K562 (cell line): ENCODE measurements at regions not wholly inside any gene's neighbourhood (a gene's known extent, or its start where the extent isn't known, plus 50 kb on each side); places are given as distances from the start of the nearest gene placed in this dataset.

Experiments used
- ATAC-seq: fragments of 200-7000 bp; cut with Tn5 transposase; 3 replicates; pipeline ENCODE4 v1.9.1; 2020; ENCODE audit warnings: moderate library complexity
- BruUV-seq: library from RNA; stranded (reverse); fragments of 400-500 nt; replicated peaks from 2 replicates; lab custom pipeline; 2021; lab: Mats Ljungman, UMichigan
- CTCF ChIA-PET: fragments of 300-600 bp; formaldehyde crosslinking; extraction: SDS; loops from one replicate; lab custom pipeline; 2021; ENCODE audit warnings: low intra/inter-chr PET ratio; lab: Yijun Ruan, JAX
- POLR2A ChIA-PET: fragments of 300-600, 350-650 bp; sonication (Branson Sonifier 250); formaldehyde crosslinking; extraction: SDS; loops from one replicate; lab custom pipeline; 2021; ENCODE audit warnings: antibody characterized with exemption, inconsistent platforms; lab: Yijun Ruan, JAX
- DNase-seq, 4 experiments: peaks; one replicate each; pipeline versions ENCODE4 v3.0.0 to v3.0.0-alpha.2; 2011 to 2018; ENCODE audit warnings: low spot score in 3 of 4, mixed read lengths in 3 of 4; ENCODE audit errors: extremely low read depth in 1 of 4
- FAIRE-seq: peaks from 2 replicates; lab custom pipeline; 2011; peaks lifted over from hg19 to GRCh38; lab: Jason Lieb, UNC
- H2AFZ ChIP-seq: 2 replicates; pipeline ENCODE4 v1.6.0; 2011; ENCODE audit warnings: low read depth, low read length, control low read depth, inconsistent platforms
- H3K27ac ChIP-seq: fragments of 200-600 bp; 3 replicates; pipeline ENCODE4 v1.8.0; 2011; ENCODE audit warnings: low read depth, mild to moderate bottlenecking, control low read depth, inconsistent platforms, low read length, moderate library complexity, mixed read lengths; ENCODE audit errors: extremely low read depth
- H3K27me3 ChIP-seq, 2 experiments: fragments of 300-600 bp in 1 of 2; 2 replicates in 1 of 2; 3 replicates in 1 of 2; pipeline versions ENCODE4 v1.6.0 to v1.8.0; 2011; ENCODE audit warnings: inconsistent platforms in 2 of 2, low read length in 2 of 2, mild to moderate bottlenecking in 1 of 2, mixed read lengths in 1 of 2, moderate library complexity in 1 of 2; ENCODE audit not compliant: control insufficient read depth in 2 of 2, insufficient read depth in 2 of 2
- H3K36me3 ChIP-seq: fragments of 300-600 bp; 3 replicates; pipeline ENCODE4 v1.8.0; 2011; ENCODE audit warnings: mild to moderate bottlenecking, low read length, inconsistent platforms; ENCODE audit not compliant: control insufficient read depth, insufficient read depth
- H3K4me1 ChIP-seq, 2 experiments: fragments of 200-600 bp in 1 of 2; replicated peaks in 1 of 2; 2 replicates in 1 of 2; 3 replicates in 1 of 2; pipeline versions ENCODE4 v1.5.1 to v1.8.0; 2011; ENCODE audit warnings: inconsistent platforms in 2 of 2, low read length in 2 of 2, mild to moderate bottlenecking in 1 of 2, mixed read lengths in 1 of 2, moderate library complexity in 1 of 2; ENCODE audit not compliant: control insufficient read depth in 2 of 2, insufficient read depth in 2 of 2
- H3K4me2 ChIP-seq: 2 replicates; pipeline ENCODE4 v1.6.1; 2011; ENCODE audit warnings: low read length, control low read depth, inconsistent platforms, mixed read lengths; ENCODE audit not compliant: insufficient read depth
- H3K4me3 ChIP-seq: fragments of 200-600 bp; sonication (generic), shearing (Covaris generic); 2 replicates; pipeline ENCODE4 v1.5.1; 2016; ENCODE audit warnings: control low read depth, inconsistent platforms
- H3K79me2 ChIP-seq: fragments of 200-600 bp; 3 replicates; pipeline ENCODE4 v1.8.0; 2011; ENCODE audit warnings: low read length, inconsistent platforms; ENCODE audit not compliant: control insufficient read depth, insufficient read depth
- H3K9ac ChIP-seq, 2 experiments: 2 replicates each; pipeline versions ENCODE4 v1.6.0 to v1.6.1; 2011; ENCODE audit warnings: low read depth in 2 of 2, low read length in 2 of 2, control low read depth in 1 of 2, inconsistent platforms in 1 of 2, mild to moderate bottlenecking in 1 of 2, mixed read lengths in 1 of 2; ENCODE audit not compliant: insufficient read depth in 1 of 2
- H3K9me1 ChIP-seq: one replicate; pipeline ENCODE4 v1.6.0; 2011; ENCODE audit warnings: inconsistent platforms, mild to moderate bottlenecking, low read length, moderate library complexity; ENCODE audit not compliant: control insufficient read depth, insufficient read depth
- H3K9me3 ChIP-seq: replicated peaks from 2 replicates; pipeline ENCODE4 v1.5.1; 2011; ENCODE audit warnings: low read depth, low read length, inconsistent platforms; ENCODE audit not compliant: control insufficient read depth, insufficient read depth
- H4K20me1 ChIP-seq: replicated peaks from 2 replicates; pipeline ENCODE4 v1.6.1; 2011; ENCODE audit warnings: low read length, inconsistent platforms, mixed read lengths; ENCODE audit not compliant: control insufficient read depth, insufficient read depth
- FOXM1 ChIP-seq, 2 experiments: fragments of 450-650 bp in 1 of 2; sonication (generic) in 1 of 2; formaldehyde crosslinking in 1 of 2; IDR thresholded peaks; 2 replicates each; pipeline versions ENCODE4 v1.6.1 to v1.9.0; 2017 to 2022; ENCODE audit warnings: low read depth in 2 of 2, mild to moderate bottlenecking in 2 of 2, missing genetic modification reagents in 1 of 2, moderate library complexity in 1 of 2
- GABPB1 ChIP-seq: sonication (generic); formaldehyde crosslinking; IDR thresholded peaks from 2 replicates; pipeline ENCODE4 v1.8.0; 2022; ENCODE audit warnings: mild to moderate bottlenecking, missing genetic modification reagents
- HNRNPH1 ChIP-seq: fragments of 200-400 bp; formaldehyde crosslinking; optimal IDR thresholded peaks from 2 replicates; pipeline ENCODE3; 2017; ENCODE audit warnings: low read depth, mild to moderate bottlenecking, low read length, moderate library complexity
- KDM2B ChIP-seq: fragments of 250-450 bp; sonication (Bioruptor Pico); IDR thresholded peaks from 2 replicates; pipeline ENCODE4 v1.8.0; 2021; ENCODE audit warnings: mild to moderate bottlenecking, moderate library complexity
- MXI1 ChIP-seq: IDR thresholded peaks from 2 replicates; pipeline ENCODE4 v1.6.1; 2011; ENCODE audit warnings: low read depth, mild to moderate bottlenecking, improper control_type of control experiment, low read length
- PRPF4 ChIP-seq: fragments of 200-400 bp; formaldehyde crosslinking; IDR thresholded peaks from one replicate; pipeline ENCODE4 v1.6.1; 2017; ENCODE audit warnings: low read length, low read depth, mild to moderate bottlenecking; ENCODE audit not compliant: insufficient read depth, poor library complexity, severe bottlenecking
- SETDB1 ChIP-seq: IDR thresholded peaks from one replicate; pipeline ENCODE4 v1.6.1; 2012; ENCODE audit warnings: low read length, control low read depth, inconsistent platforms
- TAF15 ChIP-seq: fragments of 200-400 bp; formaldehyde crosslinking; IDR thresholded peaks from 2 replicates; pipeline ENCODE4 v1.6.1; 2017; ENCODE audit warnings: mild to moderate bottlenecking, low read depth, low read length, moderate library complexity
- TFAP4 ChIP-seq: sonication (generic); formaldehyde crosslinking; IDR thresholded peaks from 2 replicates; pipeline ENCODE4 v1.8.0; 2022; ENCODE audit warnings: missing genetic modification reagents, mild to moderate bottlenecking, moderate library complexity, borderline replicate concordance
- TSHZ1 ChIP-seq: fragments of 250-450 bp; sonication (Bioruptor Pico); IDR thresholded peaks from 2 replicates; pipeline ENCODE4 v1.4.0; 2020; ENCODE audit warnings: mild to moderate bottlenecking, moderate library complexity
- ZEB2 ChIP-seq: fragments of 450-650 bp; IDR thresholded peaks from 2 replicates; pipeline ENCODE4 v1.6.1; 2016
- ZNF655 ChIP-seq: fragments of 250-450 bp; sonication (Bioruptor Pico); IDR thresholded peaks from 2 replicates; pipeline ENCODE4 v1.5.0; 2021
- WGBS: fragments of 100-300 bp; shearing (Covaris generic); methylation state at CpG from one replicate; pipeline ENCODE4 v1.1.6; 2016; ENCODE audit warnings: low coverage, mixed read lengths; ENCODE audit not compliant: insufficient coverage; ENCODE audit errors: missing lambda C conversion rate; 5-methylcytosine and 5-hydroxymethylcytosine counted together
- in situ Hi-C: fragments of 300-500 bp; cut with MboI; formaldehyde crosslinking; loops from 4 replicates; pipeline ENCODE4 v1.15.0; 2018; ENCODE audit warnings: inconsistent platforms, mixed read lengths
- intact Hi-C: fragments of 100-400 bp; cut with micrococcal nuclease; formaldehyde crosslinking; loops from 2 replicates; pipeline ENCODE4 v1.14.2; 2022

- ChIA-PET POLR2A (no interaction called here), CTCF (no interaction called here)
- no peaks in the 10 kb centered on the region for H3K9me3 ChIP-seq
- no peaks in the 10 kb centered on the region for H3K9me1 ChIP-seq
- no peak overlapping the region for H3K4me2 ChIP-seq
- BruUV-seq: no TSS peak
- H3K79me2 ChIP-seq: no peaks in the 10 kb centered on the region
- H2AFZ ChIP-seq: no peak overlapping the region
- no peaks in the 10 kb centered on the region for H4K20me1 ChIP-seq
- no peaks in the 10 kb centered on the region for H3K36me3 ChIP-seq
- H3K4me1 ChIP-seq: no peaks in the 10 kb centered on the region
- intact Hi-C loops (no loop called here), in situ Hi-C loops (no loop called here)
- no peak for TF ChIP-seq TSHZ1 (CRISPR knock-in tag)
- no peak for TF ChIP-seq ZNF655 (CRISPR knock-in tag)
- TF ChIP-seq MXI1: no peak
- no peak for TF ChIP-seq TAF15
- TF ChIP-seq PRPF4: no peak
- TF ChIP-seq FOXM1 (IDR thresholded peaks at IDR 0.05; ENCODE audit: low read depth): no peak
- no peak for TF ChIP-seq FOXM1 (CRISPR knock-in tag; IDR thresholded peaks at IDR 0.05; ENCODE audit: low read depth)
- TF ChIP-seq HNRNPH1: no peak
- TF ChIP-seq SETDB1: no peak
- TF ChIP-seq KDM2B (CRISPR knock-in tag): no peak
- no peak for TF ChIP-seq GABPB1 (CRISPR knock-in tag)
- TF ChIP-seq ZEB2: no peak
- TF ChIP-seq TFAP4 (CRISPR knock-in tag): no peak
- H3K27me3 ChIP-seq: no peaks in the 10 kb centered on the region
- H3K4me3 ChIP-seq: no peak overlapping the region
- 0% methylated on average over 4 of the region's 4 CpGs for WGBS
- H3K27ac ChIP-seq: no peak overlapping the region
- FAIRE-seq (no peak), ATAC-seq (no peak), DNase-seq (peak in 1 of 4 experiments; percentile 3)
- no peak overlapping the region for H3K9ac ChIP-seq
Measured at GRCh38 chr2:4762951-4763376, 929.2 kb upstream of the SOX11 start.
